ENCODE measurements at regions not wholly inside any gene's neighbourhood (a gene's known extent, or its start where the extent isn't known, plus 50 kb on each side); places are given as distances from the start of the nearest gene placed in this dataset.

GRCh38 chr18:49682173-49682802 lies 120.4 kb downstream of the LIPG start (continued):
- TF ChIP-seq ZNF462 (CRISPR knock-in tag; IDR thresholded peaks at IDR 0.05) (no peak), NANOG (IDR thresholded peaks at IDR 0.05; ENCODE audit: borderline replicate concordance) (no peak)

GRCh38 chr18:49681387-49681786 lies 119.5 kb downstream of the LIPG start:
- Histone ChIP-seq H3K27me3 (ENCODE audit: insufficient read depth) (no peaks in the 10 kb centered on the region), H3F3A (replicated peaks; ENCODE audit: low read depth) (no peaks in the 10 kb centered on the region), H4K20me1 (replicated peaks; ENCODE audit: insufficient read depth) (no peaks in the 10 kb centered on the region), H3K27ac (ENCODE audit: low read depth) (no peak overlapping the region), H3K4me3 (no peak overlapping the region), H2AFZ (no peak overlapping the region), H3K4me1 (ENCODE audit: insufficient read depth) (no peaks in the 10 kb centered on the region), H3K4me2 (no peak overlapping the region), H3K9me2 (ENCODE audit: insufficient read depth) (0 out of 2 replicates have a peak, but pooled peaks cover 12% of the 10 kb centered on the region), H3K79me2 (replicated peaks; ENCODE audit: insufficient read depth) (no peaks in the 10 kb centered on the region), H3K36me3 (ENCODE audit: insufficient read depth) (no peaks in the 10 kb centered on the region)
- ATAC-seq = no peak
- Mint-ChIP-seq H3K27me3 (ENCODE audit: insufficient read depth, low read depth, poor library complexity) (no peaks in the 10 kb centered on the region), H3K9me3 (no peaks in the 10 kb centered on the region), H3K4me1 (no peaks in the 10 kb centered on the region), H3K4me3 (no peak overlapping the region), H3K36me3 (ENCODE audit: low read depth) (no peaks in the 10 kb centered on the region), H3K27ac (no peak overlapping the region)
- TF ChIP-seq ZNF331 (CRISPR knock-in tag; IDR thresholded peaks at IDR 0.05; ENCODE audit: low read depth) = no peak
- no peak for TF ChIP-seq ZNF462 (CRISPR knock-in tag; IDR thresholded peaks at IDR 0.05)
- TF ChIP-seq EZH2 (IDR thresholded peaks at IDR 0.05; ENCODE audit: low read depth, unreplicated experiment) = no peak
- TF ChIP-seq EZH2phosphoT487 (IDR thresholded peaks at IDR 0.05; ENCODE audit: unreplicated experiment) = no peak
- no peak for TF ChIP-seq NANOG (IDR thresholded peaks at IDR 0.05; ENCODE audit: borderline replicate concordance)
- no peak for DNase-seq (ENCODE audit: low spot score)

Data from GM23338 (cell line).